Medulla oblongata (tissue), 1 donor: ENCODE measurements at regions not wholly inside any gene's neighbourhood (a gene's known extent, or its start where the extent isn't known, plus 50 kb on each side); places are given as distances from the start of the nearest gene placed in this dataset.
"Not testable (repeated sequence)": the region's sequence is repeated elsewhere in the genome, so short reads cannot be mapped to it uniquely, and the experiment has no call there.

ENCODE experiments used
- DNase-seq: peaks from one replicate; pipeline ENCODE4 v3.0.0-alpha.2; 2015; ENCODE audit errors: extremely low spot score

DNA sequence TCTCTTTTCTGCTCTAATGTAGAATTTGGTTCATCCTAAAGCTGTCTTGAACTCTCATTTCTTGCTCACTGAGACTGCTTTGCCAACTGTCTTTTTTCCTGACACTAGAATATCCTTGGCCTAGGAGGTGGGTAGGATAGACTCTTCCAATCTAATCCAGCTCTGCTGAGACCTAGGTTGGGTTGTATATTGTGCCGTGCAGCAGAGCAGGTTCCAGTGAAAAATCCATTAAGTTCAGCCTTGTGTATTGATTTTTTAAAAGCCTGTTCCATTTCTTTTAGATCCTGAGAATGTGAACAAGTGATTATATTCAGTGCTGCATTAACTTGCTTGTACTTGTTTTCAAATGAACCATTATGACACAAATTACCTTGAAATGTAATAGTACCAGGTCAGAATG lies 539.6 kb downstream of the LRRC70 start:
- DNase-seq = no peak

DNA sequence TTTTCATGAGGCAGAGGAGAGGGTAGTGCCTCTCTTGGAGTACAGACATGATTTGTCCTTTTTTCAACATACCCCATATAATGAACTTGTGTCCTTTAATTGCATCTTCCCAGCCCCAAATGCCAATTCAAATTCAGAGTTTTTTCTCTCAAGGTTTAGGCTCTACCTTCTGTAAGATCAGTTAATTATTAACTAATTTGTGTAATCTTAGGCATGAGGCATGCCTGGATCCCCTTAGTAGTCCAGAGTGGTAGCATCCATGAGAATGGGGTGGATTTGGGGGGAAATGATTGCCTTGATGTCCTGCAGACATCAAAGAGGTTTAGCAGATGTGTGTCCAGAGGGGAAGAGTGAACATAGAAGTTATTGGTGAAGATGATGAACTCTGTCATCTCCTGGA lies 533.3 kb downstream of the LRRC70 start:
- no peak for DNase-seq

DNA sequence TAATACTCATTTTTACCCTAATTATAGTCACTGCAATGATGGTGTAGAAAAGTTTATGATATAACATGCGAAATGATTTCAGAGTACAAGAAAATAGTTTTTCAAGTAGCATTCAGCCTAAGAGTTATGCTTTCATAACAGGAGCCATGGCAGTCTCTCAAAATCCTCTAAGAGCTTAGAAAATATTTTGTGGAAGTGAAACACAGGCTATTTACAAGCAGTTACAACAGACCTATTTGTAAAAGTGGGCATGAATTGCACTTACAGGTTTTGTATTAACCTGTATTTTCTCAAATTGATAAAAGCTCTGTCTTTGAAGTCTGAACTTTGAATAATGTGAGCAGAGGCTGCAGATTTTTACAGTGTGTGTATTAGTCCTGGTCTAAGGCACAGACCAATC lies 523.3 kb downstream of the LRRC70 start:
- no peak for DNase-seq

DNA sequence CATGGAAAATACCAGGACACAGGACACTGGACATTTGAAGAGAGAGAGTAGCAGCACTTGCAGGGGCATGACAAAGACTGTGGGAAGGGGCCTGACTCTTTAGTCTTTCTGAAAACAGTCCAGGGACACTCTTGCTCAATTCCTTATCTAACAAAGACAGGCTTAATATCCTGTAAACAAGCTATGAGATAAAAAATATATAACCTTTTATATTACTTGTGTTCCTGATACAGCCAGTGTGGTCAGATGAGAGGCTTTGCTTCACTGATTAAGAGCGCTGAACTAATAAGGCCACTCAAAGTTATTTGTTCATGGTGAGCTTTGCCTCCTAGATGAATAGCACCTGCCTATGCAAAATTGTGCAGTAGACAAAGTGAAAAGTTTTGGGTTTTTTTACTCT lies 518.7 kb downstream of the LRRC70 start:
- DNase-seq = no peak

DNA sequence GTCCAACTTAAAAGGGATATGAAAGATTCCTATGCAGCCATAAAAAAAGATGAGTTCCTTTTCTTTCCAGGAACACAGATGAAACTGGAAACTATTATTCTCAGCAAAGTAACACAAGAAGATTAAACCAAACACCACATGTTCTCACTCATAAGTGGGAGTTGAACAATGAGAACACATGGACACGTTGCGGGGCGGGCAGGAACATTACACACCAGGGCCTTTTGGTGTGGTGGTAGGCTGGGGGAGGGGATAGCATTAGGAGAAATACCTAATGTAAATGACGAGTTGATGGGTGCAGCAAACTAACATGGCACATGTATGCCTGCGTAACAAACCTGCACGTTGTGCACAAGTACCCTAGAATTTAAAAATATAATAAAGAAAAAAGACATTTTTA lies 516.1 kb downstream of the LRRC70 start:
- DNase-seq = no peak

DNA sequence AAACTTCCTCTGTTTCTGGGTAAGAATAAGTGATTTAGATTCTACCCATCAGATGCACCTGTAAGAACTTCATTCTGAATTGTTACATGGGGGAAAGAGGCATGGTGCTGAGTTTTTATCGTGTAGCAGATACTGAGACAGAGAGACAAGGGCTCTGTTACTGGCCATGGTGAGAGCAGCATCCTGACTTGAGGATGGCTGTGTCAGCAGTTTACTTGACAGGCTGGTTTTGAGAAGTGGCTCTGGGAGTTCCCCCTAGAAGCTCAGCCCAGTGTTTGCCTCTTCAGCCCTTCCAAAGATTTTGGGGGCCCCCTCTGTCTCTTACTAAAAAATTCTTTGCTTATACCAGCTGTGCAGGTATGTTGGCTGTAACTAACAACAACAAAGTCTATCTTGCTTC lies 510.5 kb downstream of the LRRC70 start:
- peak; percentile 27 for DNase-seq

DNA sequence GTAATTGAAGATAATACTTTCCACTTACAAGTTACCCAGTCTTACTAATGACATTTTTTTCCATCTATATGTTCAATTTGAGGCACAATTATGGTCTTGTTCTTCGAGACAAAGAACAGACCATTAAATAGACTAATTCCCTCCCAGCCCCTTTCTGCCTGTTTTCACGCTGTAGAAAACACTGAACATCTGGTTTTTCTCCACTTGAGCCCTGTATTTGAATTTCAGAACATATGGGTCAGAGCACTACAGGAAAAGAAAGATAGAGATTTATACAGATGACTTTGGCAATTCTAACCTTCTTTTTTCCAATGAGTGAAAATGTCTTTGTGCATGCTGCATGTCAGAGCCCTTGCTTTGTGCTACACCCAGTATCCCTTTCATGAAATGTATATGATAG lies 506.9 kb downstream of the LRRC70 start:
- no peak for DNase-seq

DNA sequence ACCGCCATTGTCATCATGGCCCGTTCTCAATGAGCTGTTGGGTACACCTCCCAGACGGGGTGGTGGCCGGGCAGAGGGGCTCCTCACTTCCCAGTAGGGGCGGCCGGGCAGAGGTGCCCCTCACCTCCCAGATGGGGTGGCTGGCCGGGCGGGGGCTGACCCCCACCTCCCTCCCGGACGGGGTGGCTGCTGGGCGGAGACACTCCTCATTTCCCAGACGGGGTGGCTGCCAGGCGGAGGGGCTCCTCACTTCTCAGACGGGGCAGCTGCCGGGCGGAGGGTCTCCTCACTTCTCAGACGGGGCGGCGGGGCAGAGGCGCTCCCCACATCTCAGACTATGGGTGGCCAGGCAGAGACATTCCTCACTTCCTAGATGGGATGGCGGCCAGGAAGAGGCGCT lies 505.1 kb downstream of the LRRC70 start:
- not testable (repeated sequence) for DNase-seq

DNA sequence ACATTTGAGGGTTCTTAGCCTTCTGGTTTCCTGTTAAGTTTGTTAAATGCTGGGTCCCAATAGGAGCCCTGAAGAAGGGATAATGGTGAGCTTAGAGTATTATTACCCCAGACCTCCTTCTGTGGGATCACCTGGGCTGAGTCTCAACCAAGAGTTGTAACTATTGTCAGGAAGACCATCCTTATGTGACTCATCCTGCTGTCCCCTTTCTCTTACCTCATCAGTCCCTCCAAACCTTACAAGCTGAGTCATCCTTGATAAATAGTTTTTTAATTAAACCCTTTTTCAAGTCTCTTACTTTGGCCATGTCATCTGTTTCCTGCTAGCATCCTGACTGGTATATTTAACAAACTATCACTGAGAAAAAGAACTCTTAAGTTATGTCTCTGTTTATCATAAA lies 502.8 kb downstream of the LRRC70 start:
- no peak for DNase-seq

DNA sequence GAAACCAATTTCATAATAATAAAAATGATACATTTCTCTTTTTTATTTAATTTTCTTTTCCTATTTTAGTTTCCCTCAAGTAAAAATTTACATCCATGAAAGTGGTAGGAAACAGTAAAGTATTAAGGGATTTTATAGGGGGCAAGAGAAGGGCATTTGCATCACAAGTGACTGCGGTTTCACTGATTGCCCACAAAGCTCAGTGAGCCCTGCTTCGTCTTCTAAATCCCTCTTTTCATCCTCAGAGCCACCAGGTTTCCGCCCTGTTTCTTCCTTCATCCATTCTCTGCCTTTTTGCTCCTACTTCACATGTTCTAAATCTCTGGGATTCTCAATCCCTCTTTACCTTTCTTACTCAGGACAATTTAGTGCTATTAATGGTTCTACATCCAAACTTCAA lies 491.4 kb downstream of the LRRC70 start:
- DNase-seq = no peak

DNA sequence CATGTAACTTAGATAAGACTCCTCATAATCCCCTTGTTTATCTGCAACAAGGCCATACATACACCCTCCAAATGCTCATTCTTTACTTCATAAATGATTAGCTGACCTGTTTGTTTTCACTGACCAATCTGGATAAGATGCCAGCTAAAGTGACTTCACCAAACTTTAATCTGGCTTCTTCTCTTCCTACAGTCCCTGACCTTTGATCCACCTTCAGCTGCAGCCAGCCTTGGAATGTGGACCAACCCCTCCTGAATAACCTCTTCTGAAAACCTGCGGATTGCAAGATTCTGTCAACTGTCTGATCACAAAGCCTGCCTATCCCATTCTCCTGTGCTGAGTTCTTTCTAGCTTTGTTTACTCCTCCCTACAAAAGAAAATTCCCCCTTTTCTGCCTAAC lies 476.8 kb downstream of the LRRC70 start:
- no peak for DNase-seq

DNA sequence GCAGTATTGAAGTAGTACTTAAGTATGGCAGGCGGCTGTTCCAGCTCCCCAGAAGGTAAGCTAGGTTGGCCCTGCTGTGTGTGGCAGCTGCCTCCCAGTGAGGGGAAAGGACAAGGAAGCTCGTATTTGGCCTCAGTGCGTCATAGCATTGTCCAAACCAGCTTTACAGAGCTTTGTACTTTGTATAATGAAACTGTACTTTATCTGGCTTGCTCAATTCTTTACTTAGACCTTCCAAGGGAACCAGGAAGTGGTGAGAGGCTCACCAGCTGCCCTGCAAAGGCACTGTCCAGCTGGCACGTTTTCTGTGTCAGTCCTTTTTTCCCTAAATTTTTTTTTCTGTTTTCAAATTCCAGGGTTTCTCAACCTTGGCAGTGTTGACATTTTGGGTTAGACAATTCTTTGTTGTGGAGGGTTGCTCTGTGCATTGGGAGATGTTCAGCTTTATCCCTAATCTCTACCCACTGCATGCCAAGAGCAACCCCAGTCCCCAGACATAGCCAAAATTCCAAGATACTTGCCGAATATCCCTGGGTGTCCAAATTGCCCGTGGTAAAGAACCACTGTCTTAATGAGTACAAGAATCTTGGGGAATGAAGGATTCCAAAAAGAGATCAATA lies 474.5 kb downstream of the LRRC70 start:
- DNase-seq = no peak

DNA sequence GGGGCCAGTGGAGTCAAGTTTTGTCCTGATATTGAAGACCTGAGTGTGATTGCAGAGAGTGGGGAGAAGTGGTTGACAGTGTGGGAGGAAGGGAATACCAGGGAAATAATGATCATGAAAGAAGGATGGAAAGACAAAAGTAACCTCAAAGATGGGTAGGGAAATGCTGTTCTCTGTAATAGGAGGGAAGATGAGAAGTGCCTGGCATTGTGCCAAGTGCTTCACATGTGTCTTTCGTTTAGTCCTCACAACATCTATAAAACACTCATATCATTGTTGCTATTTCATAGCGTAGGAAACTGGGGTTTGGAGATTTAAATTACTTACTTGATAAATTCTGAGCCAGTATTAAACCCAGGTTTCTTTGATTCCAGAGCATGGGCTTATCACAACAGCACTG lies 472.3 kb downstream of the LRRC70 start:
- no peak for DNase-seq

DNA sequence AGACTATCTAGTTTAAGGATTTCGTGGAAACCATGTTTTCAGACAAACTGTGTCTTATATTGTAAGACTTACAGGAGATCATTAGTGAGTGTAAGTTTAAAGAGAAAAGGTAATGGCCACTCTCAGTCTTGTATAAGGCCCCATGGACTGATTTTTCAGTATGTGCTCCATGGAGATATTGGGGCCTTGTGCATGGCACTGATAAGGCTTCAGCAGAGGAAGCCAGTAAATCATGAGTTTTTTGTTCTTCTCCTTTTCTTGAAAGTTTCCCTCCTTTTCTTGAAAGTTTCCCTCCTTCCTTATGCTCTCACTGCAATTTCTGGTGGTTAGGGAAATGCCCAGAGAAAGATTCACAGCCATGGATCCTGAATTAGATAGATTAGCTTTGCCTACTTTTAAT lies 471.3 kb downstream of the LRRC70 start:
- no peak for DNase-seq

DNA sequence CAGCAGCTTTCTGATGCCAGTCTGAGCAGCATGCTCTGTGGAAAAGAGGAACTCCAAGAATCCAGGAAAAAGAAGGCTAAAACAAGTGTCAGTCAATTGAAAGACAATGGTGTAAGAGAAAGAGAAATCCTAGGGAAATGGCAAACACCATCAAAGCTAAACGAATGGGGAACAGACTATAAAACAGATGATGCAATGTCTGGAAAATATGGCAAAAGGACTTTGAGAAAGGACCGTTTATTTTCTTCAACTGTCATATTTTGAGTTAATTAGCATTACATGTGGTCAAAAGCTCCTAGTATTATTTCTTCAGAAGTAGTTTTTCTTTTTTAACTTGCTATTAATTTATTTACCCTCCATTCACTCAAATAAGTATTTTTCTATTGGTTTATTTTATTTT lies 465.2 kb downstream of the LRRC70 start:
- no peak for DNase-seq

DNA sequence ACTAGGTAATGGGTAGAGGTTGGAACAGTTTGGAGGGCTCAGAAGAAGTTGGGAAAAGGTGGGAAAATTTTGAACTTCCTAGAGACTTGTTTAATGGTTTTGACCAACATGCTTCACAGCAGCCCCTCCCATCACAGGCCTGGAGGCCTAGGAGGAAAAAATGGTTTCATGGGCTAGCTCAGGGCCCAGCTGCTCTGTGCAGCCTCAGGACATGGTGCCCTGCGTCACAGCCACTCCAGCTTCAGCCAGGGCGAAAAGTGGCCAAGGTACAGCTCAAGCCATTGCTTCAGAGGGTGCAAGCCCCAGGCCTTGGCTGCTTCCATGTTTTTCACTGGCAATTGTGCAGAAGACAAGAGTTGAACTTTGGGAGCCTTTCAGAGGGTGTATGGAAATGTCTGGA lies 453.7 kb downstream of the LRRC70 start:
- no peak for DNase-seq

DNA sequence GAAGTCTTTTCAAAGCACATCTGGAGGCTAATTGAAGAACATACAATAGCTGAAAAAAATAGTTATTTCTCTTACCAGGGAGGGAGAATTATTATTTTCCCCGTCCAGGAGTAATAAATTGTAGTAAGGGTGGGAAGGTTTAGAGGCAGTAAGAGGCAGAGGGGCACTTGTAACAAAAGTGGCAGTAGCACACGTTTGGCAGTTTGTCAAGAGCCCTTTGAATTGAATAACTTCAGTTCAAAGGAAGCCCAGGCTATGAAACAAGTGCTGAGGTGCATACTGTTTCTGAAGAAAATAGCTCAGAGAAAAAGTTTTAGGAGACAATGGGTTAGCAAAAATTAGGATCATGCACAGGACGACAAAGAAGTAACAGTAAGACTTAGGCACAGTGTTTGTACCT lies 451.3 kb downstream of the LRRC70 start:
- no peak for DNase-seq

DNA sequence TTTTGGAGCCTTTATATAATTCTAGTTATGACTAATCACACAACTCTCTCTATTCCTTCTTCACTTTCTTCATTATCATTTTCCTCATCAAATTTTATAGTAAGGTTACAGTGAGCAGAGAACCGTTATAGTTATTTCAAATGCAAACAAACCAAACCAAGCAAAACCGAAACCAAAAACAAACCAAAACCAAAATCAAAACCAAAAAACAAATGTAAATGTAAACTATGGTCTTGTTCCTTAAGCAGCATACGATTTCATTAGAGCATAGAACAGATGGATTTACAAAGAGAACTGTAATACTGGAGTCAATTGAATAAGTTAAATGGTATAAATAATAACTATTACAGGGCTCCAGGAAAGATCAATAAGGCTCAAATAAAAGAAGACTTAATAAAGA lies 447.1 kb downstream of the LRRC70 start:
- DNase-seq = no peak

DNA sequence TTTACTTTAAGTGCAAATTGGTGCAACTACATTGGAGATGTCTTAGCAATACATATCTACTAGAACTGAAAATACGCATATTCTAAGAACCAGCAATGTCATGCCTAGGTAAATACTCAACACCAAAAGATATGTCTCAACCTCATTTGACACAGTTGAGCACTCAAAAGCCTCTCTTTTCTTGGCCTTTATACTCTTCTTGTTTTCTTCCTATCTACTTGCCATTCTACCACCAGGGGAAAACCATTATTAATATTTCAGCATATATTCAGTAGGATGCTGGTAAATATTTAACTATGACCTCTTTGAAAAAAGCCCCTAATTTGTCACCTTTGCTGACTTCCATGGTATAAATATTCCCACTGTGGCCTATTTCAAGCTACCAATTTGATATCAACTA lies 443.8 kb downstream of the LRRC70 start:
- DNase-seq = no peak

DNA sequence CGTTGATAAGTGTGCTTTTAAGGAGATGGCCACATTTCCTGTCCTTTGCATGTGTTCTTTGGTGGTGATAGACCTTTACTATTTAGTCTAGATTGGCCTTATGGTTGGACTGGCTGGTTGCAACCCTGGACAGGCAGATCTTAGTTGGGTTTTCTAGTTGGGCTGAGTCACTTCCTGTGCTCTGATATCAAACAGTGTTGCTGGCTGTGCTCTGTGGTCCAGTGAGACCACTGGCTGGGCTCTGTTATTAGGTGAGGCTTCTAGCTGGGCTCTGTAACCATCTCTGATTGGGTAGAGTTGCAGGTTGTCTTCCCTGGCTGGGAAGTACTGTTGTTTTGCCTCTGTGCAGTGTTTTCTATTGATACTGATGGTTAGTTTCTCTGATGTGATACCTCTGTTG lies 432.5 kb downstream of the LRRC70 start:
- DNase-seq = no peak

DNA sequence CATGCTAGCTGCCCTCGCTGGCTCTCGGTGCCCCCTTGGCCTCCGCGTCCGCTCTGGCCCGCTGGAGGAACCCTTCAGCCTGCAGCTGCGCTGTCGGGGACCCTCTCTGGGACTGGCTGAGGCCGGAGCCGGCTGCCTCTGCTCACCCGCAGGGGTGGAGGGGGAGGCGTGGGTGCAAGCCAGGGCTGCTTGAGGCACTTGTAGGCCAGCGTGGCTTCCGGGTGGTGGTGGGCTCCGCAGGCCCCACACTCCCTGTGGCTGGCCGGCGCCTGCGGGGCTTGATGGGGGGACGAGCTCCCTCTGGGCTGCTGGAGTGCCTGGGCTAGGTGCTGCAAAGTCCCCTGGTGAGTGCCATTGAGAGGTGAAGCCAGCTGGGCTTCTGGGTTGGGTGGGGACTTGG lies 429.6 kb downstream of the LRRC70 start:
- DNase-seq = no peak

DNA sequence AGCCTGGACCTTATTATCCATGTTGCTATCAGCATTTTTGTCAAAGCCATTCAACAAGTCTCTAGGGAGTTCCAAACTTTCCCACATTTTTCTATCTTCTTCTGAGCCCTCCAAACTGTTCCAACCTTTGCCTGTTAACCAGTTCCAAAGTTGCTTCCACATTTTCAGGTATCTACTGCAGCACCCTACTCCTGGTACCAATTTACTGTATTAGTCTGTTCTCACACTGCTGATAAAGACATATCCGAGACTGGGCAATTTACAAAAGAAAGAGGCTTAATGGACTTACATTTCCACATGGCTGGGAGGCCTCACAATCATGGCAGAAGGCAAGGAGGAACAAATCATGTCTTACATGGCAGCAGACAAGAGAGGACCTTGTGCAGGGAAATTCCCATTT lies 416.2 kb downstream of the LRRC70 start:
- not testable (repeated sequence) for DNase-seq

DNA sequence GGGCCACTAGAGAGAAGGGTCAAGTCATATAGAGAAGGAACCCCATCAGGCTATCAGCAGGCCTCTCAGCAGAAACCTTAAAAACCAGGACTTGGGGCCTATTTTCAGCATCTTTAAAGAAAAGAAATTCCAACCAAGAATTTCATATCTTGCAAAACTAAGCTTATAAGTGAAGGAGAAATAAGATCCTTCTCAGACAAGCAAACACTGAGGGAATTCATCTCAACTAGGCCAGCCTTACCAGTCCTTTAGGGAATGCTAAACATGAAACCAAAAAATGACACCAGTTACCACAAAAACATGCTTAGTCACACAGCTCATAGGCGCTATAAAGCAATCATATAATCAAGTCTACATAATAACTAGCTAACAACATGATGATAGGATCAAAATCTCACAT lies 407.1 kb downstream of the LRRC70 start:
- no peak for DNase-seq

DNA sequence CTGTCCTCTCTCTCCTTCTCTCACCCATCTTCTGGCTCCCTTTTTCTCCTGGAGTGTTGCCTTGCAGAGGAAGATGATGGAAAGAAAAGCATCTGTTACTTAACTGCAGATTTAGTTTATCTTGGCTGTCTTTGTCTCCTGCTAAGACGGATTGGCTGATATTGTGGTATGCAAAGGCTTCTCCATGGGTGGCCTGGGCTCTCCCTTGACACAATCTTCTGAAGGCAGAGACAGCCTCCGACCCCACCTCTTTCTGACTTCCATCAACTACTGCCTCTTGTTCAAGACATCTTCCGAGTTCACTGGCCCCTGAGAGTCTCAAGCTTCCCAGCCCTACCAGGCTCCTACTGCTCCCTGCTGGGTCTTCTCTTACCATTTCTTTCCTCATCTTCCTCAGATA lies 403.7 kb downstream of the LRRC70 start:
- no peak for DNase-seq

DNA sequence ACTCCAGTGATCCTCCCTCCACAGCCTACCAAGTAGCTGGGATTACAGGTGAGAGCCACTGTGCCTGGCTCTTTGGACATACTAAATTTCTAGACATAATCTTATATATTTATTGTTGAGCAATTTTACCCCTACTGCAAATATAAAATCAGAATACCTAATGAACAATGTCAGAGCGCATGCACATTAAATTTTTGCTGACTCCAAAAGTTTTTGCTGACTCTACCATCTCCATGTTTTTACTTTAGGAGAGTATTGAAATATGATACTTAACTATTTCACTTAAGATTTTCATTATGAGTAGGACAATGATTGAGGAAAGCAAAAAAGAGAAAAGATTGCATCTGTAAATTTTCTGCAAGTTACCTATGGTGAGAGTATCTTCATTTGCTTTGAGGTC lies 402.3 kb downstream of the LRRC70 start:
- DNase-seq = no peak
